HUES64 (cell line): ENCODE measurements at regions not wholly inside any gene's neighbourhood (a gene's known extent, or its start where the extent isn't known, plus 50 kb on each side); places are given as distances from the start of the nearest gene placed in this dataset.

Source experiments
- H3K27ac ChIP-seq: 2 replicates; pipeline ENCODE4 v1.7.0; 2013; ENCODE audit warnings: low read depth, low read length, inconsistent platforms
- H3K27me3 ChIP-seq: 2 replicates; pipeline ENCODE4 v1.6.1; 2013; ENCODE audit warnings: mild to moderate bottlenecking, low read length; ENCODE audit not compliant: insufficient read depth
- H3K36me3 ChIP-seq: 2 replicates; pipeline ENCODE4 v1.6.1; 2013; ENCODE audit warnings: mild to moderate bottlenecking, low read length; ENCODE audit not compliant: insufficient read depth
- H3K4me1 ChIP-seq: 2 replicates; pipeline ENCODE4 v1.6.1; 2013; ENCODE audit warnings: mild to moderate bottlenecking, low read length, moderate library complexity; ENCODE audit not compliant: insufficient read depth
- H3K4me3 ChIP-seq: 2 replicates; pipeline ENCODE4 v1.5.1; 2013; ENCODE audit warnings: mild to moderate bottlenecking, low read length, moderate library complexity
- H3K9ac ChIP-seq: 2 replicates; pipeline ENCODE4 v1.6.1; 2013; ENCODE audit warnings: mild to moderate bottlenecking, low read depth, low read length
- H3K9me3 ChIP-seq: 2 replicates; pipeline ENCODE4 v1.6.1; 2013; ENCODE audit warnings: low read depth, low read length; ENCODE audit not compliant: insufficient read depth
- WGBS: fragments of 150-250, 120-280 bp; methylation state at CpG from one replicate; pipeline ENCODE4 v1.1.7; 2013; ENCODE audit warnings: missing lambda C conversion rate; 5-methylcytosine and 5-hydroxymethylcytosine counted together

- WGBS: 82% methylated on average over 5 of the region's 6 CpGs
Observed at GRCh38 chr17:34799751-34800150, 161.5 kb downstream of the CCT6B start.

GRCh38 chr17:34798581-34798980, 162.7 kb downstream of the CCT6B start:
- no peaks in the 10 kb centered on the region for H3K9me3 ChIP-seq
- H3K9ac ChIP-seq: no peak overlapping the region
- no peaks in the 10 kb centered on the region for H3K36me3 ChIP-seq
- H3K4me3 ChIP-seq: no peak overlapping the region; the same call in 1 of the 2 replicates
- peaks cover 19% of the 10 kb centered on the region for H3K4me1 ChIP-seq
- peaks cover 63% of the 10 kb centered on the region for H3K27me3 ChIP-seq
- H3K27ac ChIP-seq: no peak overlapping the region

More at GRCh38 chr17:34799751-34800150, 161.5 kb downstream of the CCT6B start:
- no peak overlapping the region for H3K9ac ChIP-seq
- no peak overlapping the region for H3K27ac ChIP-seq
- no peak overlapping the region for H3K4me3 ChIP-seq
- H3K4me1 ChIP-seq: peaks cover 19% of the 10 kb centered on the region
- peaks cover 63% of the 10 kb centered on the region for H3K27me3 ChIP-seq
- H3K9me3 ChIP-seq: no peaks in the 10 kb centered on the region
- H3K36me3 ChIP-seq: no peaks in the 10 kb centered on the region

- Histone ChIP-seq H3K27me3 (peaks cover 63% of the 10 kb centered on the region), H3K36me3 (no peaks in the 10 kb centered on the region), H3K4me1 (peaks cover 19% of the 10 kb centered on the region), H3K9ac (no peak overlapping the region), H3K4me3 (no peak overlapping the region), H3K27ac (no peak overlapping the region), H3K9me3 (no peaks in the 10 kb centered on the region)
- WGBS: 5% methylated on average over 10 of the region's 10 CpGs
Observed at GRCh38 chr17:34797720-34798119, 163.5 kb downstream of the CCT6B start.

GRCh38 chr17:34793231-34793908, 167.9 kb downstream of the CCT6B start:
- Histone ChIP-seq H3K9me3 (no peaks in the 10 kb centered on the region), H3K4me3 (no peak overlapping the region), H3K4me1 (0 out of 2 replicates have a peak, but pooled peaks cover 5% of the 10 kb centered on the region), H3K36me3 (no peaks in the 10 kb centered on the region), H3K27ac (no peak overlapping the region), H3K9ac (no peak overlapping the region), H3K27me3 (peaks cover 32% of the 10 kb centered on the region)
- 74% methylated on average over 9 of the region's 9 CpGs for WGBS

GRCh38 chr17:34788696-34789095, 172.6 kb downstream of the CCT6B start:
- H3K27me3 ChIP-seq: peaks cover 5% of the 10 kb centered on the region; the same call in 1 of the 2 replicates
- H3K4me3 ChIP-seq: no peak overlapping the region
- WGBS: 95% methylated on average over 6 of the region's 6 CpGs

GRCh38 chr17:34784526-34784925, 176.7 kb downstream of the CCT6B start:
- no peak overlapping the region for H3K9ac ChIP-seq
- no peaks in the 10 kb centered on the region for H3K9me3 ChIP-seq
- H3K27ac ChIP-seq: no peak overlapping the region
- no peaks in the 10 kb centered on the region for H3K4me1 ChIP-seq
- no peak overlapping the region for H3K4me3 ChIP-seq
- no peaks in the 10 kb centered on the region for H3K36me3 ChIP-seq
- 85% methylated on average over 4 of the region's 4 CpGs for WGBS
- H3K27me3 ChIP-seq: peaks cover 2% of the 10 kb centered on the region; the same call in 1 of the 2 replicates

More at GRCh38 chr17:34788696-34789095, 172.6 kb downstream of the CCT6B start:
- H3K27ac ChIP-seq: no peak overlapping the region
- H3K36me3 ChIP-seq: no peaks in the 10 kb centered on the region
- H3K9me3 ChIP-seq: no peaks in the 10 kb centered on the region
- no peaks in the 10 kb centered on the region for H3K4me1 ChIP-seq
- H3K9ac ChIP-seq: no peak overlapping the region

GRCh38 chr17:34782271-34782670, 179.0 kb downstream of the CCT6B start:
- H3K27me3 ChIP-seq: no peaks in the 10 kb centered on the region
- H3K4me3 ChIP-seq: no peak overlapping the region
- H3K36me3 ChIP-seq: no peaks in the 10 kb centered on the region
- no peak overlapping the region for H3K27ac ChIP-seq
- no peak overlapping the region for H3K9ac ChIP-seq
- WGBS: 92% methylated on average over 6 of the region's 6 CpGs
- no peaks in the 10 kb centered on the region for H3K4me1 ChIP-seq
- no peaks in the 10 kb centered on the region for H3K9me3 ChIP-seq

GRCh38 chr17:34781571-34782108, 179.6 kb downstream of the CCT6B start:
- Histone ChIP-seq H3K4me3 (no peak overlapping the region), H3K9me3 (no peaks in the 10 kb centered on the region), H3K9ac (no peak overlapping the region), H3K4me1 (no peaks in the 10 kb centered on the region), H3K27ac (no peak overlapping the region), H3K27me3 (no peaks in the 10 kb centered on the region), H3K36me3 (no peaks in the 10 kb centered on the region)
- WGBS: 72% methylated on average over 11 of the region's 12 CpGs

GRCh38 chr17:34781071-34781470, 180.2 kb downstream of the CCT6B start:
- no peak overlapping the region for H3K4me3 ChIP-seq
- H3K9ac ChIP-seq: no peak overlapping the region
- no peaks in the 10 kb centered on the region for H3K9me3 ChIP-seq
- H3K36me3 ChIP-seq: no peaks in the 10 kb centered on the region
- WGBS: 87% methylated on average over 3 of the region's 3 CpGs
- H3K4me1 ChIP-seq: no peaks in the 10 kb centered on the region
- no peak overlapping the region for H3K27ac ChIP-seq
- no peaks in the 10 kb centered on the region for H3K27me3 ChIP-seq

- Histone ChIP-seq H3K9me3 (no peaks in the 10 kb centered on the region), H3K36me3 (no peaks in the 10 kb centered on the region), H3K9ac (no peak overlapping the region), H3K4me1 (no peaks in the 10 kb centered on the region), H3K27ac (no peak overlapping the region), H3K4me3 (no peak overlapping the region), H3K27me3 (no peaks in the 10 kb centered on the region)
- 96% methylated on average over 3 of the region's 3 CpGs for WGBS
Observed at GRCh38 chr17:34780438-34780837, 180.8 kb downstream of the CCT6B start.

DNA sequence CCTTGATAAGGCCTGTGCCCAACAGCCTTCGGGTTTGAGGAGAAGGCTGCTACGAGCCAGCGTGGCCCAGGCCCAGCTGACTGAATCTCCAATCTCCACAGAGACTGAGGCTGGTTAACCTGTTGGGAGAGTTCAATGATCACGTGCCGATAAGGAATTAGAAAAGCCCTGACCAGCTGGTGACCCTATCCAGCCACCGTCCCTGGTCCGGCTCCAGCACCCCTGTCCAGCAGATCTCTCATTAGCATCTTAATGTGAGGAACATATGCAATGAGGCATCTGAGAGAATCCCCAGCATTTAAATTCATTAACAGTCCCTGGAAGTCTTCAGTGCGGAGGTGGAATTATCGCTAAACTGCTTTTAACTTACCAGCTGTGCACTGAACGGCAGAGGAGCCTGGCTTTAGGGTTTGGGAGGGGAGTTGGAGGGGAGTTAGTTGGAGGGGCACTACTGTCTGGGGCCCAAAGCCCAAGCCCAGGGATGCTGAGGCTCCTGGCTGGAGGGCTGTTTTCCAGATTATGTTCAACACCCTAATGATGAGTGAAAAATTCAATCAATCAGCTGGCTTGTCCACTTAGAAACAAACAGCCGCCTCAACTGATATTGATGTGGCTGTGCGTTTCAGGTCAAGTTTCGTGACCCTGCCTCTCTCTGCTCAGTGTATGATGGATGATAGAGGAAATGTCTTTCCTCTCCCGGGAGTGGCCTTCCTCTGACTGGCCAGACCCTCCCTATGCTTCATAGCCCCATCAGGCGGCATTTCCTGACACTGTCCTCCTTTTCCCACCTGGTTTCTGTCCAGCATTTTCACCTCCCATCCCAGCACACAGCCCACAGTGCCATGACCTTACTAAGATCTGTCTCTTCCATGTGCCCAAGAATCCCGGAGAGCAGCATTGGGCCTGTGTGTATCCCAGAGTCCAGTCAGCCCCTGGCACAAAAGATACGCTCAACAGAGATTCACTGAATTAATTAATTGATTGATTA, 184.5 kb downstream of the CCT6B start:
- no peaks in the 10 kb centered on the region for H3K36me3 ChIP-seq
- H3K27ac ChIP-seq: no peak overlapping the region
- H3K27me3 ChIP-seq: no peaks in the 10 kb centered on the region
- WGBS: 89% methylated on average over 17 of the region's 17 CpGs
- no peak overlapping the region for H3K4me3 ChIP-seq
- H3K9ac ChIP-seq: no peak overlapping the region
- H3K4me1 ChIP-seq: no peaks in the 10 kb centered on the region
- H3K9me3 ChIP-seq: no peaks in the 10 kb centered on the region
